ENCODE measurements at regions not wholly inside any gene's neighbourhood (a gene's known extent, or its start where the extent isn't known, plus 50 kb on each side); places are given as distances from the start of the nearest gene placed in this dataset.

GRCh38 chr2:139819273-139819796 lies 1039.1 kb upstream of the NXPH2 start:
- no peak overlapping the region for H3K27ac ChIP-seq (ENCODE audit: low read depth in 1 of 2, low read length in 2 of 2)
- WGBS, result 35% methylated on average over 2 of the region's 2 CpGs
- no peaks in the 10 kb centered on the region for H3K9me3 ChIP-seq (ENCODE audit: control insufficient read depth in 4 of 4, low read length in 3 of 4)
- H3K36me3 ChIP-seq (ENCODE audit: control insufficient read depth in 4 of 4, insufficient read depth in 3 of 4, low read depth in 1 of 4, low read length in 3 of 4), result no peaks in the 10 kb centered on the region
- no peak overlapping the region for H3K9ac ChIP-seq (ENCODE audit: low read depth in 1 of 2, low read length in 2 of 2)
- H3K27me3 ChIP-seq (ENCODE audit: control insufficient read depth in 4 of 4, insufficient read depth in 4 of 4, low read length in 3 of 4), result no peaks in the 10 kb centered on the region
- no peaks in the 10 kb centered on the region for H3K4me1 ChIP-seq (ENCODE audit: control insufficient read depth in 4 of 4, insufficient read depth in 4 of 4, low read length in 3 of 4)
- H3K4me3 ChIP-seq (ENCODE audit: low read depth in 1 of 3, low read length in 3 of 3), result no peak overlapping the region
- no peak for DNase-seq (ENCODE audit: low spot score)
- TF ChIP-seq YY1 (IDR thresholded peaks at IDR 0.05), result no peak
- TF ChIP-seq SP1 (IDR thresholded peaks at IDR 0.05), result no peak
- TF ChIP-seq REST (IDR thresholded peaks at IDR 0.05), result no peak
- TF ChIP-seq JUND (IDR thresholded peaks at IDR 0.05), result no peak

- no peak for TF ChIP-seq FOXA2 (IDR thresholded peaks at IDR 0.05)
- no peak for TF ChIP-seq YY1 (IDR thresholded peaks at IDR 0.05)
- TF ChIP-seq HNF4A (conservative IDR thresholded peaks at IDR 0.05), result no peak
- TF ChIP-seq EGR1 (IDR thresholded peaks at IDR 0.05; ENCODE audit: low read depth in 2 of 2), result no peak
- no peak for TF ChIP-seq NR2F2 (IDR thresholded peaks at IDR 0.05)
- no peak for TF ChIP-seq FOXA1 (IDR thresholded peaks at IDR 0.05)
- TF ChIP-seq, protein P1, sequence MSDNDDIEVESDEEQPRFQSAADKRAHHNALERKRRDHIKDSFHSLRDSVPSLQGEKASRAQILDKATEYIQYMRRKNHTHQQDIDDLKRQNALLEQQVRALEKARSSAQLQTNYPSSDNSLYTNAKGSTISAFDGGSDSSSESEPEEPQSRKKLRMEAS (IDR thresholded peaks at IDR 0.05), result no peak
- no peaks in the 10 kb centered on the region for H3K36me3 ChIP-seq (ENCODE audit: control insufficient read depth in 4 of 4, insufficient read depth in 3 of 4, low read depth in 1 of 4, low read length in 3 of 4)
- 64% methylated on average over 2 of the region's 2 CpGs for WGBS
- H3K9ac ChIP-seq (ENCODE audit: low read depth in 1 of 2, low read length in 2 of 2), result no peak overlapping the region
- H3K4me3 ChIP-seq (ENCODE audit: low read depth in 1 of 3, low read length in 3 of 3), result no peak overlapping the region
- H3K27ac ChIP-seq (ENCODE audit: low read depth in 1 of 2, low read length in 2 of 2), result no peak overlapping the region
- H3K9me3 ChIP-seq (ENCODE audit: control insufficient read depth in 4 of 4, low read length in 3 of 4), result no peaks in the 10 kb centered on the region
- no peak for DNase-seq (ENCODE audit: low spot score)
- H3K4me1 ChIP-seq (ENCODE audit: control insufficient read depth in 4 of 4, insufficient read depth in 4 of 4, low read length in 3 of 4), result no peaks in the 10 kb centered on the region
- H3K27me3 ChIP-seq (ENCODE audit: control insufficient read depth in 4 of 4, insufficient read depth in 4 of 4, low read length in 3 of 4), result no peaks in the 10 kb centered on the region
Measured at GRCh38 chr2:139814458-139814857, 1034.3 kb upstream of the NXPH2 start.

DNA sequence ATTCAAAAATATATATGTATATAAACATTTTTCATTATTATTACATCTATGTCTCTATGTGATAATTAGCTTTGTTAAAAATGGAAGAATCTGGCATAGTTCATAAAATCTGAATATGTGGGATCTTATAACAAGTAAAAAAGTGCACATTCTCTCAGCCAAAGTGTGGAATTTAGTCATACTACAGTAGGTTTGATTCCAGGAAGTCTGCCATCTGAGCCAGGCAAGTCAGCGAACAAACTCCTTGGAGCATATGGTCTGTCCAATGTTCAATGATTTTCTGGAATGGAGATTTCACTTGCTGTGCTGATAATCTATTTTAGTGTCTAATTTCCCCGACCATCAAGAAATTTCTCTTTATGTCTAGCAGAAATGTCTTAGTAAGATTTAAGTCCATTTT lies 1033.2 kb upstream of the NXPH2 start:
- H3K9ac ChIP-seq (ENCODE audit: low read depth in 1 of 2, low read length in 2 of 2), result no peak overlapping the region

More for the DNA sequence above, 1033.2 kb upstream of the NXPH2 start:
- Histone ChIP-seq H3K4me1 (ENCODE audit: control insufficient read depth in 4 of 4, insufficient read depth in 4 of 4, low read length in 3 of 4) (no peaks in the 10 kb centered on the region), H3K27me3 (ENCODE audit: control insufficient read depth in 4 of 4, insufficient read depth in 4 of 4, low read length in 3 of 4) (no peaks in the 10 kb centered on the region), H3K36me3 (ENCODE audit: control insufficient read depth in 4 of 4, insufficient read depth in 3 of 4, low read depth in 1 of 4, low read length in 3 of 4) (no peaks in the 10 kb centered on the region), H3K9me3 (ENCODE audit: control insufficient read depth in 4 of 4, low read length in 3 of 4) (no peaks in the 10 kb centered on the region), H3K4me3 (ENCODE audit: low read depth in 1 of 3, low read length in 3 of 3) (no peak overlapping the region), H3K27ac (ENCODE audit: low read depth in 1 of 2, low read length in 2 of 2) (no peak overlapping the region)
- DNase-seq (ENCODE audit: low spot score), result no peak
- TF ChIP-seq EGR1 (IDR thresholded peaks at IDR 0.05; ENCODE audit: low read depth in 2 of 2) (no peak), SP1 (IDR thresholded peaks at IDR 0.05) (no peak), HNF4A (conservative IDR thresholded peaks at IDR 0.05) (no peak), HNF4G (IDR thresholded peaks at IDR 0.05) (no peak), NR2F2 (IDR thresholded peaks at IDR 0.05) (no peak), TAF1 (conservative IDR thresholded peaks at IDR 0.05) (no peak), ATF3 (IDR thresholded peaks at IDR 0.05) (no peak), REST (IDR thresholded peaks at IDR 0.05) (no peak), FOXA2 (IDR thresholded peaks at IDR 0.05) (no peak), RAD21 (IDR thresholded peaks at IDR 0.05) (no peak), JUND (IDR thresholded peaks at IDR 0.05) (no peak), FOXA1 (IDR thresholded peaks at IDR 0.05) (no peak), GABPA (IDR thresholded peaks at IDR 0.05 in 1 of 2, conservative IDR thresholded peaks at IDR 0.05 in 1 of 2) (no peak), YY1 (IDR thresholded peaks at IDR 0.05) (no peak), RXRA (IDR thresholded peaks at IDR 0.05) (no peak)
- TF ChIP-seq, protein P2, sequence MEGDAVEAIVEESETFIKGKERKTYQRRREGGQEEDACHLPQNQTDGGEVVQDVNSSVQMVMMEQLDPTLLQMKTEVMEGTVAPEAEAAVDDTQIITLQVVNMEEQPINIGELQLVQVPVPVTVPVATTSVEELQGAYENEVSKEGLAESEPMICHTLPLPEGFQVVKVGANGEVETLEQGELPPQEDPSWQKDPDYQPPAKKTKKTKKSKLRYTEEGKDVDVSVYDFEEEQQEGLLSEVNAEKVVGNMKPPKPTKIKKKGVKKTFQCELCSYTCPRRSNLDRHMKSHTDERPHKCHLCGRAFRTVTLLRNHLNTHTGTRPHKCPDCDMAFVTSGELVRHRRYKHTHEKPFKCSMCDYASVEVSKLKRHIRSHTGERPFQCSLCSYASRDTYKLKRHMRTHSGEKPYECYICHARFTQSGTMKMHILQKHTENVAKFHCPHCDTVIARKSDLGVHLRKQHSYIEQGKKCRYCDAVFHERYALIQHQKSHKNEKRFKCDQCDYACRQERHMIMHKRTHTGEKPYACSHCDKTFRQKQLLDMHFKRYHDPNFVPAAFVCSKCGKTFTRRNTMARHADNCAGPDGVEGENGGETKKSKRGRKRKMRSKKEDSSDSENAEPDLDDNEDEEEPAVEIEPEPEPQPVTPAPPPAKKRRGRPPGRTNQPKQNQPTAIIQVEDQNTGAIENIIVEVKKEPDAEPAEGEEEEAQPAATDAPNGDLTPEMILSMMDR (IDR thresholded peaks at IDR 0.05; ENCODE audit: low read depth, low read length, missing input control), result no peak
- TF ChIP-seq, protein P1 (IDR thresholded peaks at IDR 0.05), result no peak
- 69% methylated on average over 2 of the region's 2 CpGs for WGBS

Measured in liver (tissue), 8 donors.